ENCODE measurements at regions not wholly inside any gene's neighbourhood (a gene's known extent, or its start where the extent isn't known, plus 50 kb on each side); places are given as distances from the start of the nearest gene placed in this dataset.

GRCh38 chr2:172288603-172289002 is 138.8 kb upstream of the ITGA6 start:
- no peak overlapping the region for H3K4me3 ChIP-seq (ENCODE audit: low read depth, low read length)
- no peak for DNase-seq (ENCODE audit: low read depth)
- no peak for TF ChIP-seq CTCF (IDR thresholded peaks at IDR 0.05; ENCODE audit: control insufficient read depth, extremely low read depth, insufficient read depth)

- DNase-seq (ENCODE audit: low read depth), result peak; percentile 36
- no peak overlapping the region for H3K4me3 ChIP-seq (ENCODE audit: low read depth, low read length)
- no peak for TF ChIP-seq CTCF (IDR thresholded peaks at IDR 0.05; ENCODE audit: control insufficient read depth, extremely low read depth, insufficient read depth)
Measured at GRCh38 chr2:172293952-172294351, 133.4 kb upstream of the ITGA6 start.

GRCh38 chr2:172294983-172295382 is 132.4 kb upstream of the ITGA6 start:
- no peak overlapping the region for H3K4me3 ChIP-seq (ENCODE audit: low read depth, low read length)
- DNase-seq (ENCODE audit: low read depth), result no peak
- no peak for TF ChIP-seq CTCF (IDR thresholded peaks at IDR 0.05; ENCODE audit: control insufficient read depth, extremely low read depth, insufficient read depth)

- no peak overlapping the region for H3K4me3 ChIP-seq (ENCODE audit: low read depth, low read length)
- no peak for TF ChIP-seq CTCF (IDR thresholded peaks at IDR 0.05; ENCODE audit: control insufficient read depth, extremely low read depth, insufficient read depth)
- no peak for DNase-seq (ENCODE audit: low read depth)
Measured at GRCh38 chr2:172295677-172296076, 131.7 kb upstream of the ITGA6 start.

GRCh38 chr2:172296267-172297046 is 130.9 kb upstream of the ITGA6 start:
- no peak overlapping the region for H3K4me3 ChIP-seq (ENCODE audit: low read depth, low read length)
- no peak for TF ChIP-seq CTCF (IDR thresholded peaks at IDR 0.05; ENCODE audit: control insufficient read depth, extremely low read depth, insufficient read depth)
- DNase-seq (ENCODE audit: low read depth), result no peak

GRCh38 chr2:172297531-172297930 is 129.9 kb upstream of the ITGA6 start:
- H3K4me3 ChIP-seq (ENCODE audit: low read depth, low read length), result no peak overlapping the region
- TF ChIP-seq CTCF (IDR thresholded peaks at IDR 0.05; ENCODE audit: control insufficient read depth, extremely low read depth, insufficient read depth), result no peak

GRCh38 chr2:172297950-172298349 is 129.4 kb upstream of the ITGA6 start:
- no peak for DNase-seq (ENCODE audit: low read depth)
- no peak for TF ChIP-seq CTCF (IDR thresholded peaks at IDR 0.05; ENCODE audit: control insufficient read depth, extremely low read depth, insufficient read depth)
- no peak overlapping the region for H3K4me3 ChIP-seq (ENCODE audit: low read depth, low read length)

More at GRCh38 chr2:172297531-172297930, 129.9 kb upstream of the ITGA6 start:
- DNase-seq (ENCODE audit: low read depth), result no peak
